GM18502 (cell line): ENCODE measurements at regions not wholly inside any gene's neighbourhood (a gene's known extent, or its start where the extent isn't known, plus 50 kb on each side); places are given as distances from the start of the nearest gene placed in this dataset.
A peak's percentile ranks its signal among the peaks of the same experiment; 100 is the strongest.
"Not testable (repeated sequence)": the region's sequence is repeated elsewhere in the genome, so short reads cannot be mapped to it uniquely, and the experiment has no call there.

ENCODE experiments used
- ATAC-seq: cut with Tn5 transposase; IDR thresholded peaks from one replicate; pipeline ENCODE4 v1.9.1; 2021; ENCODE audit warnings: mild to moderate bottlenecking; ENCODE audit not compliant: unreplicated experiment, poor library complexity

DNA sequence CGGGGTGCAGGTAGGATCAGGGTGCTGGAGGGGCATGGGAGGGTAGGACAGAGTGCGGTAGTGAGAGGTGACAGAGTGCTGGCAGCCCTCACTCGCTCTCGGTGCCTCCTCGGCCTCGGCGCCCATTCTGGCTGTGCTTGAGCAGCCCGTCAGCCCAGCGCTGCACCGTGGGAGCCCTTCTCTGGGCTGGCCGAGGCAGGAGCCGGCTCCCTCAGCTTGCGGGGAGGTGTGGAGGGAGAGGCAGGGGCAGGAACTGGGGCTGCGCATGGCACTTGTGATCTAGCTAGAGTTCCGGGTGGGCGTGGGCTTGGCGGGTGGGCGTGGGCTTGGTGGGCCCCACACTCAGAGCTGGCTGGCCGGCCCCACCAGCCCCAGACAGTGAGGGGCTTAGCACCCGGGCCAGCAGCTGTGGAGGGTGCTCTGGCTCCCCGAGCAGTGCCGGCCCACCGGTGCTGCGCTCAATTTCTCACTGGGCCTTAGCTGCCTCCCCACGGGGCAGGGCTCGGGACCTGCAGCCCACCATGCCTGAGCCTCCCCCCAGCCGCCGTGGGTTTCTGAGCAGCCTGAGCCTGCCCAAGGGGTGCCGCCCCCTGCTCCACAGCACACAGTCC is 112.8 kb upstream of the DUSP22 start:
- ATAC-seq: no peak

DNA sequence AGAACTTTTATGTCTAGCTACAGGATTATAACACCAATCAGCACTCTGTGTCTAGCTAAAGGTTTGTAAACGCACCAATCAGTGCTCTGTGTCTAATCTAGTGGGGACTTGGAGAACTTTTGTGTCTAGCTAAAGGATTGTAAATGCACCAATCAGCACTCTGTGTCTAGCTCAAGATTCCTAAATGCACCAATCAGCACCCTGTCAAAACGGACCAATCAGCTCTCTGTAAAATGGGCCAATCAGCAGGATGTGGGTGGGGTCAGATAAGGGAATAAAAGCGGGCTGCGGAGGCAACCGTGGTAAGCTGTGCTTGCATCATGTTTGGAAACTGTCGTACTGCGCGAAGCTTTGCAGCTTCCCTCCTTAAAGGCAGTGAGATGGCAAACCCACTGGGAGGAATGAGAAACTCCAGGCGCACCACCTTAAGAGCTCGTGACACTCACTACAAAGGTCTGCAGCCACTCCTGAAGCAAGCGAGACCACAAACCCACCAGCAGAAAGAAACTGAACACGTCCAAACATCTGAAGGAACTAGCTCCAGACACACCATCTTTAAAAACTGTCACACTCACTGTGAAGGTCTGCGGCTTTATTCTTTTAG is 112.1 kb upstream of the DUSP22 start:
- ATAC-seq: not testable (repeated sequence)

DNA sequence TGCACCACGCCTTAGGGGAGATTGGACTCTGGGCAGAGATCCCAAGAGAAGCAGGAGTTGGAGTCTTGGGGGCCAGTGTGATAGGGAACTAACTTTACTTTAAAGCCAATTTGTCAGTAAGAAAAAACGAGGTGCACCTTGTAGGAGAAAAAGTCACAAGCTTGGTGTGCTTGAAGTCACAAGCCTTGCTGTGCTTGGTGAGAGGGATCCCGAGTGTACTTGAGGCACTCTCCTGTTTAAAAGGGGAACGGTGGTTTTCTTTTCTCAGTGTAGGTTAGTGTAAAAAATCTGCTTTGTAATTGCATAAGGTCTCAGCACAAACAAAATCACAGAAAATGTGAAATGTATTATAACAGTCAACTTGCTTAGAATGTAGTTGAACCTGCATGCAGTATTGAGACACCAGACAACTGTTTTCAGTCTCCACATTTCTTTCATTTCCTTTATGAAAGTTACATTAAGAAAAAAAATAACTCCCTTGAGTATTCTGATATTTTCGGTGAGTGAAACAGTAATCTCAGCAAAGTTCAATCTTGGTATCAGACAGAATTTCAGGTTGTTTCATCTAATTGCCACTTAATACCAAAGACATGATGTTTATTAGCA is 111.1 kb upstream of the DUSP22 start:
- peak; percentile 62 for ATAC-seq

DNA sequence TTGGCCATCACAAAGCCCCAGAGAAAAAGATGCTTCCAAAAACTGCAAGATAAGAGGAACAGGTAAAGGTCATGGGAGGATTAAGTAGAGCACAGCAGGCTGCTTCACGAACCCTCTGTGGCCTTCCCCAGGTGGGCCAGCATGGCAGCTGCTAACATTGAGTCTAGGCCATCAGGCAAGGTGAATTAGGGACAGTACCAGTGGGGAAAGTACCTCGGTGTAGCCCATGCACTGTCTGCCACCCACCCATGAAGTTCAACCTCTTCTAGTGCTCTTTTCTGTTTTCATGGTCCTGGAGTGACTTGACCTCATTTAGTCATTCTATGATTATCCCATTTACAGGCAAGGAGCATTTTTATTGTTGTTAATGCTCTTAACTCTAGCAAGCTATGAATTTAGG is 108.6 kb upstream of the DUSP22 start:
- ATAC-seq: no peak

DNA sequence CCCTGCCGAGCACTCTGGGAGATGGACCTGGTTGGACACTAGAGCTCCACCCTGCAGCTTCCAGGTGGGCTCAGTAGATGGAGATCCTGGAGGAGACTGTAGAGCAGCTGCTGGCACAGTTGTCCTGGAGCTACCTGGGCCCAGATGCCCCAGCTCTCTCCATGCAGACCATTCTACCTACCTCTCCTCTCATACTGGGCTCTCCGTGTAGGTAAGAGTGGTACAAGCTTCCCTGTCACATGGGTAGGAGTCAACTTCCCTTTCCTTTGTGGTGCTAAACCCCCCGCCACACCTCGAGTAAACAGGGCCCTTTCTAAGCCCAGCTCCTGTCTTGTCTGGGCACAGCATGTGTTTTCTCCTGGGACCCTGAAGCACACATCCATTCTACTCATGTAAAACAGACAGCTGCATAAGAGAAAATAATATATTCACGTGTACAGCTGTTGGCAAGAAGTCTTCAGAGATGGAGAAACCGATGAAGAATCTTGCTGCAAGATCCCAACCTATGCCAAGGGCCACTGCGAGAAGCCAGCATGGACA is 108.1 kb upstream of the DUSP22 start:
- ATAC-seq: no peak

GRCh38 chr6:186340-186965 is 105.8 kb upstream of the DUSP22 start:
- ATAC-seq: no peak

GRCh38 chr6:187210-187861 is 105.0 kb upstream of the DUSP22 start:
- no peak for ATAC-seq

- peak; percentile 70 for ATAC-seq
These were observed 103.2 kb upstream of the DUSP22 start for GRCh38 chr6:188821-189655.

DNA sequence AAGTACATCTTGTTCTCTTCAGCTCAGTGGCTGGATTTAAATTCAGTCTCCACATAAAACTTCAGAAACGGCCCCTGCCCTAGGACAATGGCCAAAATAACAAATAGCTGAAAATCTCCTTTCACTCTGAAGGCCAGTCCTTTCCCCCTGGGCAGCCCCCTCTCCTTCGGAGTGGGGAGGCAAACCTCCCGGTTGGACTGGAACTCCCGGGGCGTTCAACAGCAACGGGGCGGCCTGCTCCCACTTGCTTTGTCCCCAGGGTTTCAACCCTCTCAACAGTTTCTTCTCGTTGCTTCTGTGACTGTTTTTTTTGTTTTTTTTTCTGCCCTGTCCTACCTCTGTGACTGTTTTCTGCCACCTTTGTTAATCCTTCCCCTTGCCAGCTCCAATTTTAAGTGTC is 102.6 kb upstream of the DUSP22 start:
- ATAC-seq: peak; percentile 7

DNA sequence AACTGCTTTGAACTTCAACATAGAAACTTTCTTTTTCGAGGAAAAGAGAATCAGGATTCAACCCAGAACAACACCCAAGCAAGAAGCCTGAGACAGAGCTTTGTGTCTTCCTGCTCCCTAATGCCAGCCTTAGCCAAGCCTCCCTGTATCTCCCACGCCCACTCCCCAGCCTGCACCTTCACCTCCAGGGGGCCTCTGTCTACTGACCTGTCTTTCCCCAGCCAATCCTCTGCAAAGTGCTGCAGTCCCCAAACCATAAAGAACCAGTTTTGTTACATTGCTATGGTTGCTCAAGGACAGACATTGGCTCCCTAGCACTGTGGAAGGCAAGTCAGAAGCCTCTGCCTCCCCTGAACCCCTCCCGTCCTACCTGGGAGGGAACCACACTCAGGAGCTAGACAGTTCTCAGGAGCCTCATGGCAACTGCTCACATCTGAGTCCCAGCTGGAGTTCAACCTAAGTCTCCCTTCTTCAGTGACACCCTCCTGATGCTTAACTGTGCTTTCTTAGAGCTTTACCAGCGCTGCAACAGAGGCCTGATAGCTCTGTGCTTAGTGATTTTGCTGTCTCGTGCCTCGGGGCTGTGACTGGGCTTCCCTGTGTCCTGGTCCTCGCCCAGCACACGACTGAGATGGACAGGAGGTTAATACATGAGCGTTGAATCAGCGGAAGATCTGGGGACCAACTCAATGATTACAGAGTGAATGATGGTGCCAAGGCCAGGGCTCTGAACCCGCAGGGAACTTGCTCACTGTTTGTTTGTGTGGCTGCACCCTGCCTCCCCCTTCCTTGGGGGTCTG is 101.5 kb upstream of the DUSP22 start:
- ATAC-seq: no peak

GRCh38 chr6:191487-192312 is 100.6 kb upstream of the DUSP22 start:
- no peak for ATAC-seq

DNA sequence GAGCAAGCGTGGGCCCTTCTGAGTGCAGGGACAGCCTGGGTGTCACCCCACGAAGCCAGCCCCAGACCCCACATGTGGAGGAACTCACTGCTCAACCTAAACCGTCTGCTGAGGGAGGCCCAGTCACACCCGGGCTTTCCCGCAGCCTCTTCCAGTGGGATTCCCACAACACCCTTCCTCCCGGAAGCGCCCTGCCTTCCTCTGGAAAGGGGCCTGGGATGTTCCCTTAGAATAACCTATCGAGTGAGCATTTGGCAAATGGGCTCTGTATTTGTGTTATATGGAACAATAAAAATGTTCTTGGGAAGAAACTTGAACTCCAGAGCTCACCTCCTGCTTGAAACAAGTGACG is 100.0 kb upstream of the DUSP22 start:
- no peak for ATAC-seq

- no peak for ATAC-seq
These were observed 99.1 kb upstream of the DUSP22 start for GRCh38 chr6:193180-193579.

DNA sequence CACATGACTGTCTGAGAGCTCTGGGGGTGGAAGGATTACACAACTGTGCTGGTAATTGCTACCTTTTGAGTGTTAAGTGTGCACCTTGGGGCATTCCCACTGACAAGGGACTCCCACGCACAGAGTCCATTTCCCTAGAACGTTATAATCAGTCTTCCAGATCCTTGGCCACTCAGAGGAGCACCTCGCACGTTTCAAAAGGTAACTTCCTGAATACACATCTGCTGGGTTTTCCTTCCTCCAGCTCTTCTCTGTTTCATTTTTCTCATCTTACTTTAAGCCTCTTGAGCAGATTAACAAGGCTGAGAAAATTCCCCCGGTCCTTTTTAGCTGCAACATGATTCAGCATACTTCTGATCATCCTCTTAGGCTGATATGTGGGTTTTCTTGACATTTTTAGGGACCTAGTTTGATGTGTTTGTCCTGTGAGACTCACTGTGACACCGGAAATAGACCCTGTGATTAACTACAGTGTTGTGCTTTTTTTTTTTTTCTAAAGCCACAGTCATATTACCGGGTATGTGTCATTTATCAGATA is 98.4 kb upstream of the DUSP22 start:
- ATAC-seq: peak; percentile 37

GRCh38 chr6:195861-196360 is 96.4 kb upstream of the DUSP22 start:
- no peak for ATAC-seq

GRCh38 chr6:196543-196942 is 95.7 kb upstream of the DUSP22 start:
- no peak for ATAC-seq

DNA sequence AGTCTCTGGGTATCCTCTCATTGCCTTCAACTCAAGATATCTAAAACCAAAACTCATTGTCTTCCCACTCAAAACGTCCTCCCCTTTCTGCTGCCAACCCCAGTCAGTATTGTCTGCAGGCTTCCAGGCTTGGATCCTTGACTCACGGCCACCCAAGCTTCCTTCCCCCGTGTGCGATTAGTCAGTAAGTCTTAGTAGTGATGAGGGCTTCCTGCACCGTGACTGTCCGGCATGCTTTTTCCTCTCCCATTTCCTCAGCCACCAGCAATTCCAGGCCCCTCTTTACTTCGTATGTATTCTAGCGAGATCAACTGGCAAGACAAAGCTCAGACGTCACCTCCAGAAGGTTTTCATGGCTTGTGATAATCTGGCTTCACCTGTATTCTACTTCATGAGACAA is 88.6 kb upstream of the DUSP22 start:
- ATAC-seq: no peak

GRCh38 chr6:206264-206663 is 86.0 kb upstream of the DUSP22 start:
- no peak for ATAC-seq
